WTC11 (cell line): ENCODE measurements at regions not wholly inside any gene's neighbourhood (a gene's known extent, or its start where the extent isn't known, plus 50 kb on each side); places are given as distances from the start of the nearest gene placed in this dataset.

Source experiments
- AR ChIP-seq: fragments of 250-450 bp; sonication (Bioruptor Pico); IDR thresholded peaks from 2 replicates; pipeline ENCODE4 v1.9.0; 2021; ENCODE audit warnings: mild to moderate bottlenecking
- CBFB ChIP-seq: sonication (generic); formaldehyde crosslinking; IDR thresholded peaks from 2 replicates; pipeline ENCODE4 v1.8.1; 2022; ENCODE audit warnings: mild to moderate bottlenecking, low read depth, missing genetic modification reagents
- CTCF ChIP-seq: fragments of 200-600 bp; IDR thresholded peaks from 2 replicates; pipeline ENCODE4 v1.8.0; 2022; ENCODE audit warnings: antibody characterized with exemption
- FOXK1 ChIP-seq: sonication (generic); formaldehyde crosslinking; IDR thresholded peaks from 2 replicates; pipeline ENCODE4 v1.8.0; 2022; ENCODE audit warnings: mild to moderate bottlenecking, moderate library complexity, missing genetic modification reagents
- GABPB1 ChIP-seq: sonication (generic); formaldehyde crosslinking; IDR thresholded peaks from 2 replicates; pipeline ENCODE4 v1.8.1; 2023; ENCODE audit warnings: mild to moderate bottlenecking, missing genetic modification reagents
- NFE2L1 ChIP-seq: sonication (generic); formaldehyde crosslinking; IDR thresholded peaks from 2 replicates; pipeline ENCODE4 v1.8.1; 2023; ENCODE audit warnings: missing genetic modification reagents
- NR3C1 ChIP-seq: sonication (generic); formaldehyde crosslinking; conservative IDR thresholded peaks from 2 replicates; pipeline ENCODE4 v1.8.1; 2023; ENCODE audit warnings: low read depth, mild to moderate bottlenecking, missing genetic modification reagents
- TEAD1 ChIP-seq: sonication (generic); formaldehyde crosslinking; IDR thresholded peaks from 2 replicates; pipeline ENCODE4 v1.8.0; 2022; ENCODE audit warnings: mild to moderate bottlenecking, missing genetic modification reagents
- USF2 ChIP-seq: sonication (generic); formaldehyde crosslinking; IDR thresholded peaks from 2 replicates; pipeline ENCODE4 v1.8.1; 2023; ENCODE audit warnings: mild to moderate bottlenecking, missing genetic modification reagents, moderate library complexity
- ZNF219 ChIP-seq: sonication (generic); formaldehyde crosslinking; IDR thresholded peaks from 2 replicates; pipeline ENCODE4 v1.8.0; 2023; ENCODE audit warnings: missing genetic modification reagents, mild to moderate bottlenecking, borderline replicate concordance
- ZNF263 ChIP-seq: sonication (generic); formaldehyde crosslinking; IDR thresholded peaks from 2 replicates; pipeline ENCODE4 v1.8.1; 2022; ENCODE audit warnings: low read depth, mild to moderate bottlenecking, moderate library complexity, missing genetic modification reagents
- ZNF317 ChIP-seq: sonication (generic); formaldehyde crosslinking; IDR thresholded peaks from 2 replicates; pipeline ENCODE4 v1.8.1; 2023; ENCODE audit warnings: low read depth, mild to moderate bottlenecking, moderate library complexity, missing genetic modification reagents, borderline replicate concordance

- TF ChIP-seq CTCF = no peak
- TF ChIP-seq ZNF317 = no peak
- no peak for TF ChIP-seq CBFB (CRISPR knock-in tag)
- no peak for TF ChIP-seq ZNF219
- no peak for TF ChIP-seq NFE2L1 (CRISPR knock-in tag)
- no peak for TF ChIP-seq GABPB1 (CRISPR knock-in tag)
- TF ChIP-seq USF2 (CRISPR knock-in tag) = no peak
- TF ChIP-seq NR3C1 = no peak
- no peak for TF ChIP-seq FOXK1
- no peak for TF ChIP-seq ZNF263 (CRISPR knock-in tag)
- no peak for TF ChIP-seq TEAD1
- TF ChIP-seq AR (CRISPR knock-in tag) = no peak
Observed at GRCh38 chr6:48904809-48905208, 558.2 kb downstream of the MMUT start.
